GM23248 (cell line): ENCODE measurements at regions not wholly inside any gene's neighbourhood (a gene's known extent, or its start where the extent isn't known, plus 50 kb on each side); places are given as distances from the start of the nearest gene placed in this dataset.

ENCODE experiments used
- EZH2 ChIP-seq: fragments of 200-600 bp; sonication (generic); IDR thresholded peaks from 2 replicates; pipeline ENCODE4 v1.6.1; 2018; ENCODE audit warnings: antibody characterized with exemption, mild to moderate bottlenecking; ENCODE audit not compliant: insufficient read depth, poor library complexity, severe bottlenecking
- EZH2phosphoT487 ChIP-seq: fragments of 200-600 bp; sonication (generic); IDR thresholded peaks from 2 replicates; pipeline ENCODE4 v1.6.1; 2018; ENCODE audit warnings: antibody characterized with exemption, moderate library complexity, mild to moderate bottlenecking, low read depth; ENCODE audit not compliant: insufficient read depth

GRCh38 chr15:62835351-62835750, 207.2 kb upstream of the TPM1 start:
- TF ChIP-seq EZH2 (no peak), EZH2phosphoT487 (no peak)
